HCT116 (cell line): ENCODE measurements at regions not wholly inside any gene's neighbourhood (a gene's known extent, or its start where the extent isn't known, plus 50 kb on each side); places are given as distances from the start of the nearest gene placed in this dataset.

ENCODE experiments used
- ATAC-seq: fragments of 200-7000 bp; cut with Tn5 transposase; 2 replicates; pipeline ENCODE4 v1.9.1; 2020; ENCODE audit warnings: mild to moderate bottlenecking, moderate library complexity
- BruUV-seq: library from RNA; stranded (reverse); fragments of 400-500 nt; replicated peaks from 2 replicates; lab custom pipeline; 2021; lab: Mats Ljungman, UMichigan
- CTCF ChIA-PET: fragments of 300-600 bp; sonication (Branson Sonifier 250); formaldehyde crosslinking; loops from one replicate; lab custom pipeline; 2021; ENCODE audit warnings: antibody characterized with exemption; lab: Charles Lee
- POLR2A ChIA-PET: fragments of 300-600, 350-600 bp; sonication (Branson Sonifier 250); formaldehyde crosslinking; loops from one replicate; lab custom pipeline; 2021; ENCODE audit warnings: antibody characterized with exemption; lab: Charles Lee
- RAD21 ChIA-PET, 2 experiments: fragments of 300-600 bp; sonication (Branson Sonifier 250); formaldehyde crosslinking; loops; one replicate each; lab custom pipeline; 2023; ENCODE audit warnings: low total read pairs in 2 of 2; ENCODE audit not compliant: uncharacterized antibody in 2 of 2, unreplicated experiment in 2 of 2, low non-redundant PET in 1 of 2; lab: Charles Lee
- DNase-seq: peaks from one replicate; pipeline ENCODE4 v3.0.0-alpha.2; 2010; ENCODE audit warnings: low read depth, low spot score
- H2AFZ ChIP-seq: fragments of 200-600 bp; shearing (Covaris generic), sonication (generic); 2 replicates; pipeline ENCODE4 v1.6.1; 2017; ENCODE audit warnings: low read depth, mixed run types, mixed read lengths, antibody characterized with exemption, low read length; ENCODE audit not compliant: poor library complexity, severe bottlenecking
- H3K27ac ChIP-seq: 2 replicates; pipeline ENCODE4 v1.5.1; 2012; ENCODE audit warnings: low read depth, low read length
- H3K27me3 ChIP-seq: fragments of 200-600 bp; sonication (generic); 2 replicates; pipeline ENCODE4 v1.6.1; 2016; ENCODE audit warnings: mixed run types, low read length, mixed read lengths; ENCODE audit not compliant: insufficient read depth
- H3K36me3 ChIP-seq, 2 experiments: fragments of 200-500 bp in 1 of 2; fragments of 200-600 bp in 1 of 2; sonication (Bioruptor generic) in 1 of 2; sonication (generic) in 1 of 2; 2 replicates each; pipeline versions ENCODE4 v1.5.1 to v1.6.1; 2014 to 2016; ENCODE audit warnings: low read length in 2 of 2, inconsistent platforms in 1 of 2, mixed read lengths in 1 of 2, mixed run types in 1 of 2; ENCODE audit not compliant: insufficient read depth in 2 of 2, control insufficient read depth in 1 of 2
- H3K4me1 ChIP-seq, 2 experiments: fragments of 200-600 bp in 1 of 2; sonication (generic) in 1 of 2; 2 replicates each; pipeline versions ENCODE4 v1.5.1 to v1.6.1; 2012 to 2017; ENCODE audit warnings: low read length in 2 of 2, inconsistent platforms in 1 of 2, mild to moderate bottlenecking in 1 of 2, mixed read lengths in 1 of 2, mixed run types in 1 of 2, moderate library complexity in 1 of 2; ENCODE audit not compliant: insufficient read depth in 2 of 2, control insufficient read depth in 1 of 2
- H3K4me2 ChIP-seq: fragments of 200-600 bp; sonication (generic); 2 replicates; pipeline ENCODE4 v1.6.1; 2017; ENCODE audit warnings: mixed run types, low read length, mixed read lengths
- H3K4me3 ChIP-seq, 2 experiments: fragments of 200-600 bp in 1 of 2; sonication (generic) in 1 of 2; replicated peaks in 1 of 2; 2 replicates each; pipeline ENCODE4 v1.5.1; 2011 to 2016; ENCODE audit warnings: low read length in 2 of 2, control low read depth in 1 of 2, low read depth in 1 of 2, mild to moderate bottlenecking in 1 of 2, mixed read lengths in 1 of 2, mixed run types in 1 of 2
- H3K79me2 ChIP-seq: fragments of 200-600 bp; sonication (generic); 2 replicates; pipeline ENCODE4 v1.6.1; 2017; ENCODE audit warnings: mild to moderate bottlenecking, mixed run types, low read length, moderate library complexity, mixed read lengths; ENCODE audit not compliant: insufficient read depth
- H3K9ac ChIP-seq: fragments of 200-600 bp; sonication (generic); 2 replicates; pipeline ENCODE4 v1.6.1; 2016; ENCODE audit warnings: low read length, mixed read lengths
- H3K9me2 ChIP-seq: fragments of 200-600 bp; sonication (generic), shearing (Covaris generic); 2 replicates; pipeline ENCODE4 v1.6.1; 2017; ENCODE audit warnings: mixed run types, mild to moderate bottlenecking, moderate library complexity; ENCODE audit not compliant: insufficient read depth
- H3K9me3 ChIP-seq, 2 experiments: fragments of 200-500 bp in 1 of 2; fragments of 200-600 bp in 1 of 2; sonication (Bioruptor generic) in 1 of 2; sonication (generic) in 1 of 2; 2 replicates each; pipeline ENCODE4 v1.6.1; 2014 to 2017; ENCODE audit warnings: low read length in 2 of 2, mixed read lengths in 2 of 2, inconsistent platforms in 1 of 2, low read depth in 1 of 2, mild to moderate bottlenecking in 1 of 2, mixed run types in 1 of 2, moderate library complexity in 1 of 2; ENCODE audit not compliant: control insufficient read depth in 1 of 2, insufficient read depth in 1 of 2
- H4K20me1 ChIP-seq: fragments of 200-600 bp; sonication (generic), shearing (Covaris generic); 2 replicates; pipeline ENCODE4 v1.6.1; 2017; ENCODE audit warnings: mixed run types, mild to moderate bottlenecking, moderate library complexity; ENCODE audit not compliant: insufficient read depth
- CEBPB ChIP-seq: IDR thresholded peaks from 2 replicates; pipeline ENCODE4 v1.6.1; 2012; ENCODE audit warnings: low read depth
- CTCF ChIP-seq, 3 experiments: fragments of 200-600 bp in 1 of 3; sonication (generic) in 1 of 3; IDR thresholded peaks in 2 of 3; conservative IDR thresholded peaks in 1 of 3; 2 replicates each; pipeline ENCODE4 v1.5.1; 2012 to 2017; ENCODE audit warnings: low read depth in 2 of 3, low read length in 2 of 3, antibody characterized with exemption in 1 of 3, borderline replicate concordance in 1 of 3, control low read depth in 1 of 3, mild to moderate bottlenecking in 1 of 3, mixed read lengths in 1 of 3, mixed run types in 1 of 3, moderate library complexity in 1 of 3; ENCODE audit not compliant: insufficient read depth in 1 of 3
- EGR1 ChIP-seq: IDR thresholded peaks from 2 replicates; pipeline ENCODE4 v1.6.1; 2012; ENCODE audit warnings: low read depth
- FOSL1 ChIP-seq: IDR thresholded peaks from 2 replicates; pipeline ENCODE4 v1.6.1; 2012; ENCODE audit warnings: low read depth
- POLR2AphosphoS5 ChIP-seq: IDR thresholded peaks from 2 replicates; pipeline ENCODE4 v1.6.1; 2011; ENCODE audit warnings: mild to moderate bottlenecking, low read depth, low read length, moderate library complexity
- REST ChIP-seq: IDR thresholded peaks from 2 replicates; pipeline ENCODE4 v1.6.1; 2012; ENCODE audit warnings: low read depth
- SRF ChIP-seq: IDR thresholded peaks from 2 replicates; pipeline ENCODE4 v1.6.1; 2012; ENCODE audit warnings: low read depth
- intact Hi-C: fragments of 100-400 bp; cut with micrococcal nuclease; formaldehyde crosslinking; loops from 2 replicates; pipeline ENCODE4 v1.10.0; 2022

GRCh38 chr2:64922482-64923384 lies 66.5 kb upstream of the SLC1A4 start:
- CTCF ChIA-PET = interaction anchor here (0.8 to 1.8 kb wide), 3 partner anchors 10 to 111 kb away, joined by 3 to 7 read pairs (median 4); no protein-coding TSS in a partner anchor
- no peak overlapping the region for H3K4me2 ChIP-seq
- intact Hi-C loops = no loop called here
- no peaks in the 10 kb centered on the region for H3K9me3 ChIP-seq
- no TSS peak for BruUV-seq
- RAD21 ChIA-PET = interaction anchor here in 1 of 2 experiments (1.1 kb wide), 1 partner anchor 10 kb away, joined by 3 read pairs; no protein-coding TSS in a partner anchor
- peaks cover 2 to 8% of the 10 kb centered on the region in 2 experiments; a peak in 1 of 4 replicates for H3K4me1 ChIP-seq
- no peaks in the 10 kb centered on the region for H4K20me1 ChIP-seq
- no peak overlapping the region for H3K4me3 ChIP-seq
- TF ChIP-seq CTCF (IDR thresholded peaks at IDR 0.05 in 2 of 3, conservative IDR thresholded peaks at IDR 0.05 in 1 of 3; ENCODE audit: borderline replicate concordance in 1 of 3, insufficient read depth in 1 of 3, low read depth in 2 of 3, low read length in 2 of 3) (no peak), POLR2AphosphoS5 (no peak), FOSL1 (no peak), REST (no peak), SRF (no peak), EGR1 (no peak), CEBPB (no peak)
- TF ChIP-seq, all 23 proteins: peak for 0
- Histone ChIP-seq H3K36me3 (no peaks in the 10 kb centered on the region), H3K27ac (no peak overlapping the region), H3K79me2 (no peaks in the 10 kb centered on the region), H3K9me2 (no peaks in the 10 kb centered on the region), H3K27me3 (no peaks in the 10 kb centered on the region), H2AFZ (no peak overlapping the region), H3K9ac (no peak overlapping the region)
- ATAC-seq (no peak), DNase-seq (no peak)
- POLR2A ChIA-PET = no interaction called here
